ENCODE measurements at regions not wholly inside any gene's neighbourhood (a gene's known extent, or its start where the extent isn't known, plus 50 kb on each side); places are given as distances from the start of the nearest gene placed in this dataset.
"Not testable (repeated sequence)": the region's sequence is repeated elsewhere in the genome, so short reads cannot be mapped to it uniquely, and the experiment has no call there.

- H3K9me3 ChIP-seq; H3K27me3 ChIP-seq; H3K4me3 ChIP-seq; H3K36me3 ChIP-seq; DNase-seq; H3K27ac ChIP-seq; ATAC-seq; intact Hi-C loops (cut with DNase I); H3K4me1 ChIP-seq: not testable (repeated sequence)
These were observed 508.7 kb downstream of the RPIA start for GRCh38 chr2:89200247-89200527.

- H3K27me3 ChIP-seq; H3K27ac ChIP-seq; H3K36me3 ChIP-seq; H3K4me1 ChIP-seq; ATAC-seq; H3K9me3 ChIP-seq; intact Hi-C loops (cut with DNase I); H3K4me3 ChIP-seq; DNase-seq: not testable (repeated sequence)
These were observed 511.0 kb downstream of the RPIA start for GRCh38 chr2:89202518-89202917.

DNA sequence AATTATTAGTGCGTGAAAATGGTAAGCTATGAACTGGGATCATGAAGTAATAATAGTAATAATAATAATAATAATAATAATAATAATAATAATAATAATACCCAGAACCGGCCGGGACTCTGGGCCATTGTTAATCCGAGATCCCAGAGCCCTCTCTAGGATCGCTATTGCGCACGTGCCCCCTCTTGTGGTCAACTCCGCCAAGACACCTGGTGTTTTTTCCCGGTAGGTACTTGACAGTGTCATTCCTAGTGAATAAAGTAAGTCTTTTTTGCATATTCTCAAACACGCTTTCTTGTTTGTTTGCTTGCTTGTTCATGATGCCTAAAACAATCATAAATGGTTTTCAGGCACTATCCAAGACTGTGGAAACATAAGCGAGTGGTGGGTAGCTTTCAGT is 513.7 kb downstream of the RPIA start:
- TF ChIP-seq CTCF (IDR thresholded peaks at IDR 0.05), result peak; percentile 61
- H3K9me3 ChIP-seq; H3K4me3 ChIP-seq; H3K4me1 ChIP-seq; H3K27ac ChIP-seq; intact Hi-C loops (cut with DNase I); H3K36me3 ChIP-seq; H3K27me3 ChIP-seq: not testable (repeated sequence)
- peak; percentile 69 for DNase-seq
- ATAC-seq, result peak; percentile 78

- H3K4me1 ChIP-seq; H3K9me3 ChIP-seq; H3K27ac ChIP-seq; DNase-seq; H3K27me3 ChIP-seq; H3K4me3 ChIP-seq; intact Hi-C loops (cut with DNase I); H3K36me3 ChIP-seq: not testable (repeated sequence)
- ATAC-seq, result peak; percentile 45
These were observed 516.9 kb downstream of the RPIA start for GRCh38 chr2:89208144-89208932.

- H3K9me3 ChIP-seq; H3K4me1 ChIP-seq; H3K36me3 ChIP-seq; H3K27me3 ChIP-seq; H3K27ac ChIP-seq; intact Hi-C loops (cut with DNase I); H3K4me3 ChIP-seq: not testable (repeated sequence)
- ATAC-seq, result peak; percentile 89
- peak; percentile 63 for DNase-seq
- peak; percentile 28 for TF ChIP-seq CTCF (IDR thresholded peaks at IDR 0.05)
These were observed 521.7 kb downstream of the RPIA start for GRCh38 chr2:89213151-89213550.

GRCh38 chr2:89213811-89214210 is 522.3 kb downstream of the RPIA start:
- intact Hi-C loops (cut with DNase I); H3K27me3 ChIP-seq; H3K4me3 ChIP-seq; H3K27ac ChIP-seq; H3K4me1 ChIP-seq; H3K9me3 ChIP-seq; ATAC-seq; H3K36me3 ChIP-seq; DNase-seq: not testable (repeated sequence)

DNA sequence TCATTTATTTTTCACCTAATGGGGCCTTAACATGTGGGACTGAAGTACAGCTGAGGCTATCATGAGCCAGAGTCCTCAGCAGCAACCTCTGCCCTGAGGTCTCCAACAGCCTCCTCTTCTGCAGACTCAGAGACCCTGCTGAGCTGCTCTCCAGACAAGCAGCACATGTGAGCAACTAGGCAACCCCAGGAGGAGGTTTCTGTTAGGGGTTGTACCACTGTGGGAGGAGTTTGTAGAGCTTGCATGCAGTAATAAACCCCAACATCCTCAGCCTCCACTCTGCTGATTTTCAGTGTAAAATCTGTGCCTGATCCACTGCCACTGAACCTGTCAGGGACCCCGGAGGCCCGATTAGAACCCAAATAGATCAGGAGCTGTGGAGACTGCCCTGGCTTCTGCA is 530.0 kb downstream of the RPIA start:
- H3K36me3 ChIP-seq; intact Hi-C loops (cut with DNase I); H3K9me3 ChIP-seq; DNase-seq; H3K4me1 ChIP-seq; H3K4me3 ChIP-seq; ATAC-seq; H3K27ac ChIP-seq; H3K27me3 ChIP-seq: not testable (repeated sequence)

GRCh38 chr2:89222063-89222732 is 530.7 kb downstream of the RPIA start:
- H3K27ac ChIP-seq; H3K9me3 ChIP-seq; DNase-seq; intact Hi-C loops (cut with DNase I); ATAC-seq; H3K4me1 ChIP-seq; H3K4me3 ChIP-seq; H3K36me3 ChIP-seq; H3K27me3 ChIP-seq: not testable (repeated sequence)

GRCh38 chr2:89224803-89225202 is 533.3 kb downstream of the RPIA start:
- H3K9me3 ChIP-seq; H3K27me3 ChIP-seq; ATAC-seq; intact Hi-C loops (cut with DNase I); H3K27ac ChIP-seq; DNase-seq; H3K4me3 ChIP-seq; H3K4me1 ChIP-seq; H3K36me3 ChIP-seq: not testable (repeated sequence)

DNA sequence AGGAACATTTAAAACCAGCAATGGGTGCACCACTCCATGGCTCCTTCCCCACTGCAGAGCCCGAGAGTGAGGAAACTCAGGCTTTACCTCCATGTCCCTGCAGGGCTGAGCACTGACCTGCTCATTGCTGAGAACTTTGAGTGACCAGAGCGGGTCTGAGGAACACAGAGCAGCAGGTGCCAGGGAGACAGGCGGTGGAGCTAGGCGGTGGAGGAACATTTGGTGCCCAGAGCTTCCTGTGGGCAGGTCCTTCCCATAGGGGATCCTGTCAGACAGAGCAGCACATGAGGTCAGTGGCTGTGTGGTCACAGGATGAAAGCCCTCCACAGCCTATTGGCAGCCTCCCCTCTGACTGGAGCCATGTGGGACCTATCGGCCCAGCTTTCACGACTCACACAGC is 538.5 kb downstream of the RPIA start:
- H3K36me3 ChIP-seq; H3K27ac ChIP-seq; H3K27me3 ChIP-seq; H3K4me1 ChIP-seq; intact Hi-C loops (cut with DNase I); H3K4me3 ChIP-seq; DNase-seq; H3K9me3 ChIP-seq: not testable (repeated sequence)
- ATAC-seq, result peak; percentile 30

DNA sequence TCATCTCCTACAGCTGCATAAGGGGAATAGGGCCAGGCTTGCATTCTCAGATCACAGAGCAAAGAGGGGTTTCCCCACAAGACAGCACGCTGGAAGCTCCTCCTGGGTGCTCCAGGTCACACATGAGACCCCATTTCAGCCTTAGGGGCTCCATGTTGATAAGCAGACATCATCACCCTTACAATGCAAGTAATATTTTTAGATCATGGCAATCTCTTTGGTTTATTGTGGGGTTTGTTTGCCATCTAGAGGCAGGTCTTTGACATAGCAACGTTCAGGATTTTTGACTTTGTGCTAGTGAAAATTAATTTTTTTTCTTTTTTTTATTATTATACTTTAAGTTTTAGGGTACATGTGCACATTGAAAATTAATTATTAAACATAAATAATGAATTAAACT is 539.8 kb downstream of the RPIA start:
- H3K4me3 ChIP-seq; ATAC-seq; H3K27ac ChIP-seq; H3K27me3 ChIP-seq; H3K36me3 ChIP-seq; intact Hi-C loops (cut with DNase I); H3K4me1 ChIP-seq; H3K9me3 ChIP-seq; DNase-seq: not testable (repeated sequence)

DNA sequence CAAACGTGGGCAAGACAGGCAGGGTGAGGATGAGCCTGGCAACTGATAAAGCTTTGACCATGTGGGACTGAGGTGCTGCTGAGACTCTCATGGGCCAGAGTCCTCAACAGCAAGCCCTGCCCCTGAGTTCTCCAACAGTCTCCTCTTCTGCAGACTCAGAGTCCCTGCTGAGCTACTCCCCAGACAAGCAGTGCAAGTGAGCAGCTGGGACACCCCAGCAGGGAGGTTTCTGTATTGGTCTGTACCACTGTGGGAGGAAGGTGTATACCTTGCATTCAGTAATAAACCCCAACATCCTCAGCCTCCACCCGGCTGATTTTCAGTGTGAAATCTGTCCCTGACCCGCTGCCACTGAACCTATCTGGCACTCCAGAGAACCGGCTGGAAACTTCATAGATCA is 542.5 kb downstream of the RPIA start:
- H3K27ac ChIP-seq; DNase-seq; H3K9me3 ChIP-seq; intact Hi-C loops (cut with DNase I); H3K27me3 ChIP-seq; H3K4me3 ChIP-seq; H3K36me3 ChIP-seq; H3K4me1 ChIP-seq; ATAC-seq: not testable (repeated sequence)

Measured in upper lobe of right lung (tissue), 1 donor.